Liver (tissue), 3 donors: ENCODE measurements at regions not wholly inside any gene's neighbourhood (a gene's known extent, or its start where the extent isn't known, plus 50 kb on each side); places are given as distances from the start of the nearest gene placed in this dataset.

ENCODE experiments used
- GABPA ChIP-seq, 2 donors: IDR thresholded peaks in 1 of 2; conservative IDR thresholded peaks in 1 of 2; 2 replicates each; pipeline ENCODE4 v1.6.1; 2016; ENCODE audit warnings: antibody characterized with exemption in 2 of 2, mild to moderate bottlenecking in 1 of 2, moderate library complexity in 1 of 2
- HNF4G ChIP-seq: IDR thresholded peaks from 2 replicates; pipeline ENCODE4 v1.6.1; 2016; ENCODE audit warnings: antibody characterized with exemption
- TF ChIP-seq, protein P1 (sequence below): IDR thresholded peaks from 2 replicates; pipeline ENCODE4 v1.6.1; 2016; ENCODE audit warnings: antibody characterized with exemption
- TF ChIP-seq, protein P2 (sequence below): fragments of 150-350 bp; IDR thresholded peaks from 2 replicates; pipeline ENCODE4 v1.5.1; 2017; ENCODE audit warnings: improper control_type of control experiment, low read depth, low read length; ENCODE audit not compliant: missing input control
- donor health status: healthy.
- donor health status: healthy.

DNA sequence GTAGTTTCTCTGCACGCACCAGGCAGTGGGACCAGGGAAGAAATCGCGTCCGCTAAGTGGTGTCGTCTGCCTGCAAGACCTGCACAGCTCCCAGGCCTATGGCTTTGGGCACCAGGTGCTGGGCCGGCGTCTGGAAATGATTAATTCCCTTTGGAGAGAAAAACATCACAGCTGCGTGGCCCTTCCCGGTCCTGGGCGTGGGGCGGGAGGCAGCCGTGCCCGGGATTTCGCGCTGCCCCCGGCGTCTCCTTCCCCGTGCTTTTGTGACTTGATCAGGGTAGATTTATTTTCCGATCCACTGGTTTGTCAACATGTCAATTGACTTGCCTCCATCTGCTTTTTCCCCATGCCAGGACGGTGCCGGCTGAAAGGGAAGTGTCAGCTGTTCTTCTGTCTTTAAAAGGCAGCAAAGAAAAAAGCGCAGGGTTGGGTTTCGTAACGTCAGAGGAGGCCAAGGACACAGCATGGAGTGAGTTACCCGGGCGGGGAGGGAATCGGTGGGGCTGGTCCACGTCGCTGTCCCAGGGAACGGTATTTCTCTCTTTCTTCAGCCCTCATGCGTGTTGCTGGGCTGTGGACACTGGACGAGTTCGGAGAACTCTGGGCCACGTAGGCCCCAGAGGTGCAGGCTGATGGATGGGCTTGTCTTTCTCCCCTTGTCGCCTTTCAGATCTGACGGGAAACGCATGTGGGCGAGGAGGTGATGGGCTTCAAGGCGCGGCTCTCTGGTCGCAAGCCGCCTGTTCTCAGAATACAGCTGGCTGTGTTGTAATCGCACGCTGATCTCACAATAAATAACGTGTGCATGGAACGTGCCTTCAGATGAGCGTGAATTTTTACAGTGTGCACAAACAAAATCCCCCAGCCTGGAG is 188.1 kb upstream of the ZNF469 start:
- TF ChIP-seq, protein P1, sequence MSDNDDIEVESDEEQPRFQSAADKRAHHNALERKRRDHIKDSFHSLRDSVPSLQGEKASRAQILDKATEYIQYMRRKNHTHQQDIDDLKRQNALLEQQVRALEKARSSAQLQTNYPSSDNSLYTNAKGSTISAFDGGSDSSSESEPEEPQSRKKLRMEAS = no peak
- TF ChIP-seq, protein P2, sequence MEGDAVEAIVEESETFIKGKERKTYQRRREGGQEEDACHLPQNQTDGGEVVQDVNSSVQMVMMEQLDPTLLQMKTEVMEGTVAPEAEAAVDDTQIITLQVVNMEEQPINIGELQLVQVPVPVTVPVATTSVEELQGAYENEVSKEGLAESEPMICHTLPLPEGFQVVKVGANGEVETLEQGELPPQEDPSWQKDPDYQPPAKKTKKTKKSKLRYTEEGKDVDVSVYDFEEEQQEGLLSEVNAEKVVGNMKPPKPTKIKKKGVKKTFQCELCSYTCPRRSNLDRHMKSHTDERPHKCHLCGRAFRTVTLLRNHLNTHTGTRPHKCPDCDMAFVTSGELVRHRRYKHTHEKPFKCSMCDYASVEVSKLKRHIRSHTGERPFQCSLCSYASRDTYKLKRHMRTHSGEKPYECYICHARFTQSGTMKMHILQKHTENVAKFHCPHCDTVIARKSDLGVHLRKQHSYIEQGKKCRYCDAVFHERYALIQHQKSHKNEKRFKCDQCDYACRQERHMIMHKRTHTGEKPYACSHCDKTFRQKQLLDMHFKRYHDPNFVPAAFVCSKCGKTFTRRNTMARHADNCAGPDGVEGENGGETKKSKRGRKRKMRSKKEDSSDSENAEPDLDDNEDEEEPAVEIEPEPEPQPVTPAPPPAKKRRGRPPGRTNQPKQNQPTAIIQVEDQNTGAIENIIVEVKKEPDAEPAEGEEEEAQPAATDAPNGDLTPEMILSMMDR = no peak
- no peak for TF ChIP-seq GABPA (IDR thresholded peaks at IDR 0.05 in 1 of 2, conservative IDR thresholded peaks at IDR 0.05 in 1 of 2)
- TF ChIP-seq HNF4G = no peak
